IMR-90 (cell line): ENCODE measurements at regions not wholly inside any gene's neighbourhood (a gene's known extent, or its start where the extent isn't known, plus 50 kb on each side); places are given as distances from the start of the nearest gene placed in this dataset.

Experiments used
- ATAC-seq: fragments of 200-7000 bp; cut with Tn5 transposase; 2 replicates; pipeline ENCODE4 v1.9.1; 2020; ENCODE audit warnings: low read depth, mild to moderate bottlenecking, moderate library complexity
- BruUV-seq: library from RNA; stranded (reverse); fragments of 400-500 nt; replicated peaks from 2 replicates; lab custom pipeline; 2021; lab: Mats Ljungman, UMichigan
- CTCF ChIA-PET: fragments of 300-600 bp; formaldehyde crosslinking; extraction: SDS; loops from one replicate; lab custom pipeline; 2021; ENCODE audit warnings: antibody characterized with exemption; lab: Yijun Ruan, JAX
- POLR2A ChIA-PET: fragments of 300-600 bp; sonication (Branson Sonifier 250); formaldehyde crosslinking; loops from one replicate; lab custom pipeline; 2022; ENCODE audit warnings: antibody characterized with exemption; ENCODE audit not compliant: unreplicated experiment; lab: Charles Lee
- DNase-seq: peaks from one replicate; pipeline ENCODE4 v3.0.0; 2013
- H2AFZ ChIP-seq: replicated peaks from 2 replicates; pipeline ENCODE3; 2013; ENCODE audit warnings: low read length, mild to moderate bottlenecking; ENCODE audit not compliant: poor library complexity
- H2AK5ac ChIP-seq: 2 replicates; pipeline ENCODE4 v1.6.1; 2013; ENCODE audit warnings: low read depth, low read length, inconsistent platforms
- H2AK9ac ChIP-seq: replicated peaks from 2 replicates; pipeline ENCODE3; 2013; ENCODE audit warnings: mild to moderate bottlenecking, low read depth, low read length, moderate library complexity; ENCODE audit not compliant: poor library complexity
- H2BK120ac ChIP-seq: 2 replicates; pipeline ENCODE4 v1.6.1; 2013; ENCODE audit warnings: low read depth, low read length, inconsistent platforms
- H2BK15ac ChIP-seq: 3 replicates; pipeline ENCODE4 v1.6.1; 2013; ENCODE audit warnings: low read depth, low read length, inconsistent platforms
- H2BK20ac ChIP-seq: 2 replicates; pipeline ENCODE4 v1.6.1; 2013; ENCODE audit warnings: low read depth, mild to moderate bottlenecking, inconsistent platforms, low read length, moderate library complexity
- H2BK5ac ChIP-seq: 2 replicates; pipeline ENCODE4 v1.6.1; 2013; ENCODE audit warnings: mild to moderate bottlenecking, low read depth, low read length, inconsistent platforms; ENCODE audit not compliant: poor library complexity, severe bottlenecking
- H3K14ac ChIP-seq: replicated peaks from 2 replicates; pipeline ENCODE4 v1.6.1; 2013; ENCODE audit warnings: low read depth, low read length, inconsistent platforms
- H3K18ac ChIP-seq: 2 replicates; pipeline ENCODE4 v1.6.1; 2013; ENCODE audit warnings: low read depth, low read length, control low read depth
- H3K23ac ChIP-seq: 2 replicates; pipeline ENCODE4 v1.6.1; 2013; ENCODE audit warnings: low read depth, low read length, inconsistent platforms
- H3K27ac ChIP-seq: 2 replicates; pipeline ENCODE4 v1.5.1; 2013; ENCODE audit warnings: mild to moderate bottlenecking, control low read depth, low read length; ENCODE audit not compliant: insufficient read depth
- H3K27me3 ChIP-seq: 2 replicates; pipeline ENCODE4 v1.6.1; 2013; ENCODE audit warnings: low read length; ENCODE audit not compliant: control insufficient read depth, insufficient read depth
- H3K36me3 ChIP-seq: 2 replicates; pipeline ENCODE4 v1.6.1; 2013; ENCODE audit warnings: low read length, mixed read lengths; ENCODE audit not compliant: control insufficient read depth, insufficient read depth
- H3K4ac ChIP-seq: 2 replicates; pipeline ENCODE4 v1.6.1; 2013; ENCODE audit warnings: low read depth, low read length, inconsistent platforms
- H3K4me1 ChIP-seq: 2 replicates; pipeline ENCODE4 v1.6.1; 2013; ENCODE audit warnings: low read length, mixed read lengths; ENCODE audit not compliant: control insufficient read depth, insufficient read depth
- H3K4me2 ChIP-seq: 2 replicates; pipeline ENCODE4 v1.6.1; 2013; ENCODE audit warnings: low read depth, mild to moderate bottlenecking, control low read depth, low read length, moderate library complexity
- H3K4me3 ChIP-seq: 2 replicates; pipeline ENCODE4 v1.5.1; 2013; ENCODE audit warnings: low read depth, mild to moderate bottlenecking, control low read depth, low read length, moderate library complexity; ENCODE audit not compliant: insufficient read depth
- H3K56ac ChIP-seq: 2 replicates; pipeline ENCODE4 v1.6.1; 2013; ENCODE audit warnings: low read length, inconsistent platforms; ENCODE audit not compliant: insufficient read depth; ENCODE audit errors: extremely low read depth
- H3K79me1 ChIP-seq, 2 experiments: 2 replicates each; pipeline ENCODE4 v1.6.1; 2013; ENCODE audit warnings: low read length in 2 of 2, inconsistent platforms in 1 of 2, low read depth in 1 of 2
- H3K9ac ChIP-seq: 2 replicates; pipeline ENCODE4 v1.6.1; 2013; ENCODE audit warnings: low read depth, low read length, control low read depth
- H3K9me1 ChIP-seq: 2 replicates; pipeline ENCODE4 v1.6.1; 2013; ENCODE audit warnings: low read length, inconsistent platforms; ENCODE audit not compliant: insufficient read depth
- H3K9me3 ChIP-seq: 2 replicates; pipeline ENCODE4 v1.6.1; 2013; ENCODE audit warnings: low read length; ENCODE audit not compliant: control insufficient read depth, insufficient read depth
- H4K20me1 ChIP-seq: 2 replicates; pipeline ENCODE4 v1.6.1; 2013; ENCODE audit warnings: low read length, inconsistent platforms; ENCODE audit not compliant: insufficient read depth
- H4K5ac ChIP-seq: 2 replicates; pipeline ENCODE4 v1.6.1; 2013; ENCODE audit warnings: mild to moderate bottlenecking, low read depth, low read length, control low read depth
- H4K8ac ChIP-seq, 2 experiments: 2 replicates each; pipeline ENCODE4 v1.6.1; 2013; ENCODE audit warnings: low read depth in 2 of 2, low read length in 2 of 2, control low read depth in 1 of 2, inconsistent platforms in 1 of 2
- H4K91ac ChIP-seq: 2 replicates; pipeline ENCODE4 v1.6.1; 2013; ENCODE audit warnings: low read depth, low read length, inconsistent platforms; ENCODE audit not compliant: insufficient read depth
- BHLHE40 ChIP-seq: fragments of 150-350 bp; IDR thresholded peaks from 2 replicates; pipeline ENCODE4 v1.6.1; 2016; ENCODE audit warnings: mild to moderate bottlenecking, low read depth, low read length
- CEBPB ChIP-seq: IDR thresholded peaks from 2 replicates; pipeline ENCODE4 v1.6.1; 2012; ENCODE audit warnings: low read depth, low read length, improper control_type of control experiment
- CHD1 ChIP-seq: IDR thresholded peaks from 2 replicates; pipeline ENCODE4 v1.6.1; 2012; ENCODE audit warnings: low read depth, low read length, improper control_type of control experiment
- CTCF ChIP-seq: conservative IDR thresholded peaks from 2 replicates; pipeline ENCODE4 v1.5.1; 2012; ENCODE audit warnings: mild to moderate bottlenecking, low read depth, low read length, improper control_type of control experiment
- MAFK ChIP-seq: IDR thresholded peaks from 2 replicates; pipeline ENCODE4 v1.6.1; 2012; ENCODE audit warnings: low read depth, low read length, improper control_type of control experiment
- MAZ ChIP-seq: IDR thresholded peaks from 2 replicates; pipeline ENCODE4 v1.6.1; 2012; ENCODE audit warnings: low read depth, mild to moderate bottlenecking, low read length, improper control_type of control experiment, moderate library complexity, borderline replicate concordance
- NFE2L2 ChIP-seq: fragments of 150-350 bp; IDR thresholded peaks from 2 replicates; pipeline ENCODE4 v1.6.1; 2016; ENCODE audit warnings: low read depth, mild to moderate bottlenecking, low read length
- POLR2A ChIP-seq: IDR thresholded peaks from 2 replicates; pipeline ENCODE4 v1.6.1; 2012; ENCODE audit warnings: mild to moderate bottlenecking, low read depth, low read length
- RCOR1 ChIP-seq: IDR thresholded peaks from 2 replicates; pipeline ENCODE4 v1.6.1; 2012; ENCODE audit warnings: mild to moderate bottlenecking, low read length, improper control_type of control experiment; ENCODE audit not compliant: insufficient replicate concordance
- RFX5 ChIP-seq: IDR thresholded peaks from 2 replicates; pipeline ENCODE4 v1.8.0; 2012; ENCODE audit warnings: low read depth, mild to moderate bottlenecking, low read length, moderate library complexity
- SMC3 ChIP-seq: fragments of 150-350 bp; IDR thresholded peaks from 2 replicates; pipeline ENCODE4 v1.6.1; 2016; ENCODE audit warnings: low read depth, mild to moderate bottlenecking, antibody characterized with exemption, low read length, moderate library complexity
- USF2 ChIP-seq: fragments of 150-350 bp; IDR thresholded peaks from 2 replicates; pipeline ENCODE4 v1.6.1; 2017; ENCODE audit warnings: mild to moderate bottlenecking, antibody characterized with exemption, low read length, low read depth
- WGBS, 2 experiments: methylation state at CpG; one replicate each; pipeline versions ENCODE4 v1.1.5 to v1.1.7; 2013; ENCODE audit warnings: missing lambda C conversion rate in 2 of 2; ENCODE audit not compliant: insufficient read length in 1 of 2; ENCODE audit errors: extremely low coverage in 2 of 2; 5-methylcytosine and 5-hydroxymethylcytosine counted together
- dilution Hi-C: fragments of 300-500 bp; cut with HindIII; formaldehyde crosslinking; loops from one replicate; pipeline ENCODE4 v1.14.3; 2018; ENCODE audit warnings: low sequenced_read_pairs; ENCODE audit not compliant: unreplicated experiment
- in situ Hi-C: fragments of 300-500 bp; cut with MboI; formaldehyde crosslinking; loops from 3 replicates; pipeline ENCODE4 v1.14.3; 2019; ENCODE audit warnings: low sequenced_read_pairs, inconsistent platforms, mixed read lengths
- intact Hi-C: fragments of 100-400 bp; cut with micrococcal nuclease; formaldehyde crosslinking; loops from 2 replicates; pipeline ENCODE4 v1.10.0; 2022

GRCh38 chr5:4079831-4080230, 484.2 kb downstream of the IRX1 start:
- Histone ChIP-seq H3K27me3 (no peaks in the 10 kb centered on the region), H4K91ac (no peak overlapping the region), H3K4ac (no peak overlapping the region), H3K23ac (no peak overlapping the region), H3K79me1 (no peaks in the 10 kb centered on the region), H3K4me3 (no peak overlapping the region), H3K18ac (no peak overlapping the region), H3K4me1 (no peaks in the 10 kb centered on the region), H2AK9ac (no peak overlapping the region), H4K20me1 (no peaks in the 10 kb centered on the region), H3K56ac (no peak overlapping the region), H4K5ac (no peak overlapping the region), H2AFZ (no peak overlapping the region), H3K36me3 (no peaks in the 10 kb centered on the region), H2BK5ac (no peak overlapping the region), H4K8ac (no peak overlapping the region), H3K4me2 (no peak overlapping the region), H3K9me3 (peaks cover 31% of the 10 kb centered on the region), H3K9me1 (no peaks in the 10 kb centered on the region), H2AK5ac (no peak overlapping the region), H3K27ac (no peak overlapping the region), H3K9ac (no peak overlapping the region), H2BK20ac (no peak overlapping the region), H2BK15ac (no peak overlapping the region), H3K14ac (no peak overlapping the region), H2BK120ac (no peak overlapping the region)
- dilution Hi-C loops (no loop called here), intact Hi-C loops (no loop called here), in situ Hi-C loops (no loop called here)
- BruUV-seq, result no TSS peak
- no CpG with 5 or more reads among the region's 1 CpG for WGBS, 2 experiments
- ChIA-PET CTCF (no interaction called here), POLR2A (no interaction called here)
- DNase-seq (no peak), ATAC-seq (no peak)
- no peak for TF ChIP-seq CTCF
- TF ChIP-seq NFE2L2, result no peak
- no peak for TF ChIP-seq USF2
- no peak for TF ChIP-seq CHD1
- TF ChIP-seq RCOR1, result no peak
- no peak for TF ChIP-seq MAFK
- TF ChIP-seq CEBPB, result no peak
- no peak for TF ChIP-seq MAZ
- no peak for TF ChIP-seq SMC3
- no peak for TF ChIP-seq RFX5
- no peak for TF ChIP-seq POLR2A
- no peak for TF ChIP-seq BHLHE40
